ENCODE measurements at regions not wholly inside any gene's neighbourhood (a gene's known extent, or its start where the extent isn't known, plus 50 kb on each side); places are given as distances from the start of the nearest gene placed in this dataset.
"Not testable (repeated sequence)": the region's sequence is repeated elsewhere in the genome, so short reads cannot be mapped to it uniquely, and the experiment has no call there.

- H3K27me3 ChIP-seq = no peaks in the 10 kb centered on the region
- H3K4me1 ChIP-seq = no peaks in the 10 kb centered on the region
- 77 to 83% methylated on average over 1 of the region's 1 CpG for WGBS, 2 donors
- no peaks in the 10 kb centered on the region for H3K36me3 ChIP-seq
- intact Hi-C loops (cut with DNase I) = no loop called here
- DNase-seq = no peak
- TF ChIP-seq POLR2A (IDR thresholded peaks at IDR 0.05) = no peak
- no peak for TF ChIP-seq CTCF (IDR thresholded peaks at IDR 0.05)
- no peak overlapping the region for H3K27ac ChIP-seq
- no peaks in the 10 kb centered on the region for H3K9me3 ChIP-seq
- H3K4me3 ChIP-seq = no peak overlapping the region
Measured at GRCh38 chr5:93221773-93222172, 359.2 kb downstream of the NR2F1-AS1 start.

- Histone ChIP-seq H3K36me3 (no peaks in the 10 kb centered on the region), H3K27me3 (no peaks in the 10 kb centered on the region), H3K4me1 (no peaks in the 10 kb centered on the region), H3K4me3 (no peak overlapping the region), H3K27ac (no peak overlapping the region), H3K9me3 (no peaks in the 10 kb centered on the region)
- intact Hi-C loops (cut with DNase I) = no loop called here
- DNase-seq = no peak
- TF ChIP-seq CTCF (IDR thresholded peaks at IDR 0.05) (no peak), POLR2A (IDR thresholded peaks at IDR 0.05) (no peak)
- whole genome bisulfite sequencing, 2 donors = 86 to 88% methylated on average over 3 of the region's 3 CpGs
Measured at GRCh38 chr5:93220431-93220830, 360.6 kb downstream of the NR2F1-AS1 start.

- no peak overlapping the region for H3K4me3 ChIP-seq
- no peaks in the 10 kb centered on the region for H3K4me1 ChIP-seq
- H3K9me3 ChIP-seq = no peaks in the 10 kb centered on the region
- H3K27ac ChIP-seq = no peak overlapping the region
- H3K36me3 ChIP-seq = no peaks in the 10 kb centered on the region
- DNase-seq = no peak
- WGBS, 2 donors = 47% methylated on average over 2 of the region's 2 CpGs; no CpG with 5 or more reads in 1 of the 2 donors
- intact Hi-C loops (cut with DNase I) = no loop called here
- H3K27me3 ChIP-seq = no peaks in the 10 kb centered on the region
- no peak for TF ChIP-seq CTCF (IDR thresholded peaks at IDR 0.05)
Measured at GRCh38 chr5:93219641-93220145, 361.3 kb downstream of the NR2F1-AS1 start.

GRCh38 chr5:93213111-93213794 is 367.8 kb downstream of the NR2F1-AS1 start:
- 80 to 90% methylated on average over 21 to 27 of the region's 28 CpGs for WGBS, 2 donors
- H3K4me3 ChIP-seq; H3K36me3 ChIP-seq; H3K27ac ChIP-seq; H3K27me3 ChIP-seq; H3K9me3 ChIP-seq; intact Hi-C loops (cut with DNase I); DNase-seq: not testable (repeated sequence)
- peaks cover 0 to 12% (median 7%) of the 10 kb centered on the region in 3 donors for H3K4me1 ChIP-seq

GRCh38 chr5:93209476-93209875 is 371.5 kb downstream of the NR2F1-AS1 start:
- H3K4me1 ChIP-seq = peaks cover 0 to 12% (median 7%) of the 10 kb centered on the region in 3 donors
- intact Hi-C loops (cut with DNase I) = no loop called here
- H3K36me3 ChIP-seq = no peaks in the 10 kb centered on the region
- no peaks in the 10 kb centered on the region for H3K9me3 ChIP-seq
- peak overlapping the region in 1 of 4 donors; percentile 52 for H3K27ac ChIP-seq
- no peak for DNase-seq
- no peak overlapping the region for H3K4me3 ChIP-seq
- TF ChIP-seq POLR2A (IDR thresholded peaks at IDR 0.05) (no peak), CTCF (IDR thresholded peaks at IDR 0.05) (no peak)
- no peaks in the 10 kb centered on the region for H3K27me3 ChIP-seq
- WGBS, 2 donors = 36 to 42% methylated on average over 4 of the region's 4 CpGs
